ENCODE measurements at regions not wholly inside any gene's neighbourhood (a gene's known extent, or its start where the extent isn't known, plus 50 kb on each side); places are given as distances from the start of the nearest gene placed in this dataset.

DNA sequence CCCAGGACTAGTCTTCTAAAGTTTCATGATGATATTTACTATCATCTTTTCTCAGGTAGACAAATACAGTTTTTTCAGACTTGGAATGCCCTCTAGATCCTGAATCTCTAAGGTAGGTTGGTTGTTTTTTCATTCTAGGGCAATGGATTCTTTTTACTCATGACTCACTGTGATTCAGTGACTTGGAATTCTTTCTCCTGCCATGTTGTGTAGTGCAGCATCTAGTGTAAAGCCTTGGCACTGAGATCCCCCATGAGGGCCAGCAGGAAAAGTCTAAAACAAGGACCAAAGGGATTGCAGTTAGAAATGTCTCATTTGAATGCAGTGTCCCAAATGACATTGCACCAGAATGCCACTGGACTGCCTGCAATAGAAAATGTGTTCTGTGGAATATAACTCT lies 430.4 kb downstream of the NEBL start:
- no peak overlapping the region for H2BK12ac ChIP-seq (ENCODE audit: low read depth, low read length)
- CTCF ChIA-PET (ENCODE audit: partially characterized antibody): no interaction called here
- H3K9ac ChIP-seq (replicated peaks in 1 of 4; ENCODE audit: extremely low read depth in 1 of 4, low read depth in 3 of 4, low read length in 3 of 4): no peak overlapping the region
- no peak overlapping the region for H3K14ac ChIP-seq (ENCODE audit: insufficient read length)
- H2BK15ac ChIP-seq (ENCODE audit: low read length): no peak overlapping the region
- no peak overlapping the region for H2BK20ac ChIP-seq (ENCODE audit: low read length)
- H2BK5ac ChIP-seq (ENCODE audit: low read depth, low read length): no peak overlapping the region
- no peaks in the 10 kb centered on the region for H3K79me1 ChIP-seq (ENCODE audit: low read depth, low read length)
- H2BK120ac ChIP-seq (replicated peaks; ENCODE audit: low read depth, low read length): no peak overlapping the region
- H2AFZ ChIP-seq (ENCODE audit: low read length): no peak overlapping the region
- no peak overlapping the region for H3K56ac ChIP-seq (replicated peaks; ENCODE audit: insufficient read length, low read depth, low read length)
- no peaks in the 10 kb centered on the region for H3K79me2 ChIP-seq (ENCODE audit: control insufficient read depth in 1 of 2, insufficient read depth in 2 of 2, low read length in 2 of 2)
- H4K91ac ChIP-seq (replicated peaks; ENCODE audit: insufficient read length, low read length): no peak overlapping the region
- H3K23ac ChIP-seq (ENCODE audit: insufficient read length): no peak overlapping the region
- H3K27me3 ChIP-seq (replicated peaks in 1 of 4; ENCODE audit: control insufficient read depth in 3 of 4, extremely low read depth in 1 of 4, insufficient read depth in 3 of 4, low read length in 3 of 4): no peaks in the 10 kb centered on the region
- H2AK5ac ChIP-seq (ENCODE audit: low read depth, low read length): no peak overlapping the region
- no peaks in the 10 kb centered on the region; the same call in 1 of the 2 replicates for H3K23me2 ChIP-seq (ENCODE audit: low read depth, low read length)
- H4K5ac ChIP-seq (ENCODE audit: insufficient read length, low read depth, low read length): no peak overlapping the region
- H4K20me1 ChIP-seq (replicated peaks in 1 of 2; ENCODE audit: control insufficient read depth in 1 of 2, insufficient read depth in 2 of 2, low read length in 2 of 2): no peaks in the 10 kb centered on the region
- DNase-seq (ENCODE audit: low read depth in 1 of 2, low spot score in 2 of 2) (no peak), FAIRE-seq (no peak)
- H3K4me3 ChIP-seq (ENCODE audit: extremely low read depth in 1 of 4, insufficient read depth in 2 of 4, low read depth in 3 of 4, low read length in 4 of 4): no peak overlapping the region
- H4K8ac ChIP-seq (ENCODE audit: extremely low read depth, insufficient read depth, low read length): no peak overlapping the region
- no peak overlapping the region for H3K4me2 ChIP-seq (ENCODE audit: insufficient read depth in 1 of 2, low read depth in 2 of 2, low read length in 2 of 2)
- H3K9me3 ChIP-seq (ENCODE audit: insufficient read depth in 2 of 2, low read depth in 1 of 2, low read length in 1 of 2): peaks cover 7 to 23% of the 10 kb centered on the region in 2 experiments
- H3K4ac ChIP-seq (replicated peaks; ENCODE audit: insufficient read length, low read depth, low read length): no peak overlapping the region
- H3K27ac ChIP-seq (ENCODE audit: low read depth, low read length): no peak overlapping the region
- H3K4me1 ChIP-seq (replicated peaks in 1 of 4; ENCODE audit: control insufficient read depth in 3 of 4, insufficient read depth in 4 of 4, low read length in 3 of 4): no peaks in the 10 kb centered on the region
- TF ChIP-seq, protein P1, sequence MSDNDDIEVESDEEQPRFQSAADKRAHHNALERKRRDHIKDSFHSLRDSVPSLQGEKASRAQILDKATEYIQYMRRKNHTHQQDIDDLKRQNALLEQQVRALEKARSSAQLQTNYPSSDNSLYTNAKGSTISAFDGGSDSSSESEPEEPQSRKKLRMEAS (IDR thresholded peaks at IDR 0.05): no peak
- TF ChIP-seq CBX8 (IDR thresholded peaks at IDR 0.05; ENCODE audit: borderline replicate concordance, low read depth, low read length) (no peak), NANOG (IDR thresholded peaks at IDR 0.05; ENCODE audit: insufficient read depth, low read depth, low read length, poor library complexity, severe bottlenecking) (no peak), SUZ12 (IDR thresholded peaks at IDR 0.05; ENCODE audit: low read length) (no peak), TAF1 (IDR thresholded peaks at IDR 0.05; ENCODE audit: low read depth, low read length) (no peak), SIRT6 (IDR thresholded peaks at IDR 0.05; ENCODE audit: low read length) (no peak)
- TF ChIP-seq, protein P2, sequence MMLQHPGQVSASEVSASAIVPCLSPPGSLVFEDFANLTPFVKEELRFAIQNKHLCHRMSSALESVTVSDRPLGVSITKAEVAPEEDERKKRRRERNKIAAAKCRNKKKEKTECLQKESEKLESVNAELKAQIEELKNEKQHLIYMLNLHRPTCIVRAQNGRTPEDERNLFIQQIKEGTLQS (IDR thresholded peaks at IDR 0.05; ENCODE audit: insufficient read depth, low read depth, low read length): no peak
- no peak overlapping the region for H3K18ac ChIP-seq (ENCODE audit: extremely low read depth, low read length)
- POLR2A ChIA-PET (ENCODE audit: partially characterized antibody): no interaction called here
- peaks cover 0 to 6% (median 2%) of the 10 kb centered on the region in 4 experiments; a peak in 3 of 8 replicates for H3K36me3 ChIP-seq (ENCODE audit: control insufficient read depth in 2 of 4, insufficient read depth in 4 of 4, low read length in 3 of 4)

Data from H1 (cell line).